ENCODE measurements at regions not wholly inside any gene's neighbourhood (a gene's known extent, or its start where the extent isn't known, plus 50 kb on each side); places are given as distances from the start of the nearest gene placed in this dataset.

DNA sequence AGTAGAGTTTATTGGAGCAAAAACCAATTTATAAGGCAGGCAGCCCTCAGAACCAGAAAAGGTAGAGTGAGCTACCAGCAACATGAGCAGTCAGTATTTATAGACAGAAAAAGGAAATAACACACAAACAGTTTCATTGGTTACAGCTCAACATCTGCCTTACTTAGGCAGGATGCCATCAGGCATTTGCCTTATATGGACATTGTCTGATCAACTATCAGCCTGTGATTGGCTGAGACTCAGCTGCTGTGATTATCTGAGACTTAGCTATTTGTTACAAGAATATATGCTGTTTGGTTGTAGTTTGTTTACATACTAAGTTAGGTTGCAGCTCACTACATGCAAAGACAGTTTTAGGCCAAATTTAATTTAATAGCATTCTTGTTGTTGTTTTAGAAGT lies 60.4 kb upstream of the CDK1 start:
- intact Hi-C loops (cut with DNase I), result no loop called here
- H3K27ac ChIP-seq, result no peak overlapping the region
- no peaks in the 10 kb centered on the region for H3K27me3 ChIP-seq
- H3K9me3 ChIP-seq, result no peaks in the 10 kb centered on the region
- no peak for DNase-seq
- H3K4me3 ChIP-seq, result no peak overlapping the region
- H3K4me1 ChIP-seq, result peaks cover 0 to 6% (median 0%) of the 10 kb centered on the region in 3 donors
- no peaks in the 10 kb centered on the region for H3K36me3 ChIP-seq
- TF ChIP-seq, protein P1, sequence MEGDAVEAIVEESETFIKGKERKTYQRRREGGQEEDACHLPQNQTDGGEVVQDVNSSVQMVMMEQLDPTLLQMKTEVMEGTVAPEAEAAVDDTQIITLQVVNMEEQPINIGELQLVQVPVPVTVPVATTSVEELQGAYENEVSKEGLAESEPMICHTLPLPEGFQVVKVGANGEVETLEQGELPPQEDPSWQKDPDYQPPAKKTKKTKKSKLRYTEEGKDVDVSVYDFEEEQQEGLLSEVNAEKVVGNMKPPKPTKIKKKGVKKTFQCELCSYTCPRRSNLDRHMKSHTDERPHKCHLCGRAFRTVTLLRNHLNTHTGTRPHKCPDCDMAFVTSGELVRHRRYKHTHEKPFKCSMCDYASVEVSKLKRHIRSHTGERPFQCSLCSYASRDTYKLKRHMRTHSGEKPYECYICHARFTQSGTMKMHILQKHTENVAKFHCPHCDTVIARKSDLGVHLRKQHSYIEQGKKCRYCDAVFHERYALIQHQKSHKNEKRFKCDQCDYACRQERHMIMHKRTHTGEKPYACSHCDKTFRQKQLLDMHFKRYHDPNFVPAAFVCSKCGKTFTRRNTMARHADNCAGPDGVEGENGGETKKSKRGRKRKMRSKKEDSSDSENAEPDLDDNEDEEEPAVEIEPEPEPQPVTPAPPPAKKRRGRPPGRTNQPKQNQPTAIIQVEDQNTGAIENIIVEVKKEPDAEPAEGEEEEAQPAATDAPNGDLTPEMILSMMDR (IDR thresholded peaks at IDR 0.05), result no peak
- no peak for TF ChIP-seq POLR2A (IDR thresholded peaks at IDR 0.05)

- Histone ChIP-seq H3K4me1 (peaks cover 0 to 6% (median 0%) of the 10 kb centered on the region in 3 donors), H3K27ac (no peak overlapping the region), H3K36me3 (no peaks in the 10 kb centered on the region), H3K27me3 (no peaks in the 10 kb centered on the region), H3K9me3 (no peaks in the 10 kb centered on the region), H3K4me3 (no peak overlapping the region)
- WGBS, 2 donors, result 52 to 61% methylated on average over 2 of the region's 2 CpGs
- TF ChIP-seq, protein P1 (IDR thresholded peaks at IDR 0.05), result no peak
- no peak for TF ChIP-seq POLR2A (IDR thresholded peaks at IDR 0.05)
- intact Hi-C loops (cut with DNase I), result no loop called here
- DNase-seq, result no peak
Observed at GRCh38 chr10:60714233-60714632, 64.0 kb upstream of the CDK1 start.

GRCh38 chr10:60711496-60711895 lies 66.8 kb upstream of the CDK1 start:
- no peak for DNase-seq
- Histone ChIP-seq H3K4me1 (no peaks in the 10 kb centered on the region), H3K9me3 (no peaks in the 10 kb centered on the region), H3K27me3 (no peaks in the 10 kb centered on the region), H3K27ac (no peak overlapping the region), H3K36me3 (no peaks in the 10 kb centered on the region), H3K4me3 (no peak overlapping the region)
- TF ChIP-seq, protein P1 (IDR thresholded peaks at IDR 0.05), result no peak
- no peak for TF ChIP-seq POLR2A (IDR thresholded peaks at IDR 0.05)
- 90% methylated on average over 2 of the region's 2 CpGs for WGBS, 2 donors
- intact Hi-C loops (cut with DNase I), result no loop called here

DNA sequence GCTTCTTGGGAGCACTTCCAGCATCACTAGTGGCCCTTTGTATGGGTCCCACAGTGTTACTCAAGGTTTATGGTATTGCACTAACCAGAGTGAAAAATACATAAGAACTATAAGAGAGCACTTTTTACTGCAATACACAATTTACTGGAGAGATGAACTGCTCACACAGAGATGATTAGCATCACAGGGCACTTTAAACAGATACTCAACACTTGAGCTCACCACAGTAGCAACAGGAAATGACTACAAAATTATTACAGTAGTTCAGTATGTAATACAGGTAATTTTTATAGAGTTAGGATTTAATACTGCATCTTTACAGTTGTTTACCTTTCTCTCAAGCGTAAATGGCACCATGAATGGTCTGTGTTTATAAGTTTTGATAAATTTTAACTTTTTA lies 68.2 kb upstream of the CDK1 start:
- intact Hi-C loops (cut with DNase I), result no loop called here
- H3K4me1 ChIP-seq, result no peaks in the 10 kb centered on the region
- no peak for TF ChIP-seq POLR2A (IDR thresholded peaks at IDR 0.05)
- TF ChIP-seq, protein P1 (IDR thresholded peaks at IDR 0.05), result no peak
- DNase-seq, result no peak
- H3K36me3 ChIP-seq, result no peaks in the 10 kb centered on the region
- WGBS, 2 donors, result 91 to 97% methylated on average over 1 of the region's 1 CpG
- H3K27ac ChIP-seq, result no peak overlapping the region
- no peaks in the 10 kb centered on the region for H3K9me3 ChIP-seq
- H3K4me3 ChIP-seq, result no peak overlapping the region
- no peaks in the 10 kb centered on the region for H3K27me3 ChIP-seq

DNA sequence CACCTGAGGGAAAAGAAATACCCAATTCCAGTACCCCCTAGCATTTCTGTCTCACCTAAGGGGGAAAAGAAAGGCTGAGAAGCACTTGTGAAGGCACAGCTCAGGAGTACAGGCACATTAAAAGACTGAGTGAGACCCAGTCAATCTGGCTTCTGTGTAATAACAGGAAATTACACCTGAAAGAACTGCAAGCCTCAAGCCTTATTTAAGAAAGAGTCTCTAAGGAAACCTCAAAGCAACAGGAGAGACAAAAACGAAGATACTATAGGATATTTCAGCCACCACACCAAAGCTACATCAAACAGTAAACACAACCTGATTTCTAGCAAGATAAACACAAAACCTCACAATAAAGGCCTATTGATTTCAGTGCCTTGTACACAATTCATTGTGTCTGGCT lies 69.6 kb upstream of the CDK1 start:
- Histone ChIP-seq H3K4me1 (no peaks in the 10 kb centered on the region), H3K4me3 (no peak overlapping the region), H3K27me3 (no peaks in the 10 kb centered on the region), H3K36me3 (no peaks in the 10 kb centered on the region), H3K9me3 (no peaks in the 10 kb centered on the region), H3K27ac (peak overlapping the region in 1 of 4 donors; percentile 1)
- intact Hi-C loops (cut with DNase I), result no loop called here
- TF ChIP-seq, protein P1 (IDR thresholded peaks at IDR 0.05), result no peak
- no peak for TF ChIP-seq POLR2A (IDR thresholded peaks at IDR 0.05)
- no peak for DNase-seq
- 0% methylated on average over 1 of the region's 1 CpG for WGBS, 2 donors

Data from esophagus squamous epithelium (tissue), 5 donors.